ENCODE measurements at regions not wholly inside any gene's neighbourhood (a gene's known extent, or its start where the extent isn't known, plus 50 kb on each side); places are given as distances from the start of the nearest gene placed in this dataset.
"Not testable (repeated sequence)": the region's sequence is repeated elsewhere in the genome, so short reads cannot be mapped to it uniquely, and the experiment has no call there.

- no peak for DNase-seq
Observed at GRCh38 chr2:149789549-149789948, 202.0 kb upstream of the MMADHC start.

- DNase-seq, result no peak
Observed at GRCh38 chr2:149787206-149787605, 199.6 kb upstream of the MMADHC start.

GRCh38 chr2:149783284-149783683 is 195.7 kb upstream of the MMADHC start:
- no peak for DNase-seq

GRCh38 chr2:149782572-149782971 is 195.0 kb upstream of the MMADHC start:
- DNase-seq, result no peak

GRCh38 chr2:149781263-149781808 is 193.8 kb upstream of the MMADHC start:
- no peak for DNase-seq

- DNase-seq, result no peak
Observed at GRCh38 chr2:149773006-149773405, 185.4 kb upstream of the MMADHC start.

- no peak for DNase-seq
Observed at GRCh38 chr2:149768320-149768799, 180.8 kb upstream of the MMADHC start.

GRCh38 chr2:149767516-149767974 is 180.0 kb upstream of the MMADHC start:
- DNase-seq, result no peak

- no peak for DNase-seq
Observed at GRCh38 chr2:149766339-149766738, 178.8 kb upstream of the MMADHC start.

GRCh38 chr2:149765636-149766035 is 178.1 kb upstream of the MMADHC start:
- no peak for DNase-seq

GRCh38 chr2:149765003-149765402 is 177.4 kb upstream of the MMADHC start:
- DNase-seq, result no peak

- DNase-seq, result no peak
Observed at GRCh38 chr2:149763358-149763757, 175.8 kb upstream of the MMADHC start.

GRCh38 chr2:149761611-149762010 is 174.0 kb upstream of the MMADHC start:
- DNase-seq, result no peak

GRCh38 chr2:149759382-149759781 is 171.8 kb upstream of the MMADHC start:
- DNase-seq, result not testable (repeated sequence)

GRCh38 chr2:149754722-149755121 is 167.1 kb upstream of the MMADHC start:
- not testable (repeated sequence) for DNase-seq

- no peak for DNase-seq
Observed at GRCh38 chr2:149747456-149747855, 159.9 kb upstream of the MMADHC start.

- no peak for DNase-seq
Observed at GRCh38 chr2:149745396-149746230, 158.0 kb upstream of the MMADHC start.

GRCh38 chr2:149744865-149745264 is 157.3 kb upstream of the MMADHC start:
- no peak for DNase-seq

- DNase-seq, result no peak
Observed at GRCh38 chr2:149743842-149744448, 156.4 kb upstream of the MMADHC start.

- DNase-seq, result no peak
Observed at GRCh38 chr2:149741646-149742045, 154.1 kb upstream of the MMADHC start.

- DNase-seq, result no peak
Observed at GRCh38 chr2:149740490-149740889, 152.9 kb upstream of the MMADHC start.

- no peak for DNase-seq
Observed at GRCh38 chr2:149739883-149740265, 152.3 kb upstream of the MMADHC start.

GRCh38 chr2:149739171-149739882 is 151.8 kb upstream of the MMADHC start:
- no peak for DNase-seq

All from right kidney (tissue), 1 donor.